ENCODE measurements at regions not wholly inside any gene's neighbourhood (a gene's known extent, or its start where the extent isn't known, plus 50 kb on each side); places are given as distances from the start of the nearest gene placed in this dataset.
"Not testable (repeated sequence)": the region's sequence is repeated elsewhere in the genome, so short reads cannot be mapped to it uniquely, and the experiment has no call there.

DNA sequence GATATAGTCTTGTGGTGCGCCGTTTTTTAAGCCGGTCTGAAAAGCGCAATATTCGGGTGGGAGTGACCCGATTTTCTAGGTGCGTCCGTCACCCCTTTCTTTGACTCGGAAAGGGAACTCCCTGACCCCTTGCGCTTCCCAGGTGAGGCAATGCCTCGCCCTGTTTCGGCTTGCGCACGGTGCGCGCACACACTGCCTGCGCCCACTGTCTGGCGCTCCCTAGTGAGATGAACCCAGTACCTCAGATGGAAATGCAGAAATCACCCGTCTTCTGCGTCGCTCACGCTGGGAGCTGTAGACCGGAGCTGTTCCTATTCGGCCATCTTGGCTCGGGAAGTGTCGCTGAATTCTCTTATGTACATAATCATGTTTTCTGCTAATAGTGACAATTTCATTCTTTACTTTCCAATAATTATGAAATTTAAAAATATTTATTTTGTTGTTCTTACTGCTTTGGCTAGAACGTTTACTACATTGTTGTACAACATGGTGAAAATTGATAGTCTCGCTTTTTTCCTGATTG is 61.2 kb upstream of the MINDY3 start:
- DNase-seq (ENCODE audit: low spot score), result not testable (repeated sequence)

DNA sequence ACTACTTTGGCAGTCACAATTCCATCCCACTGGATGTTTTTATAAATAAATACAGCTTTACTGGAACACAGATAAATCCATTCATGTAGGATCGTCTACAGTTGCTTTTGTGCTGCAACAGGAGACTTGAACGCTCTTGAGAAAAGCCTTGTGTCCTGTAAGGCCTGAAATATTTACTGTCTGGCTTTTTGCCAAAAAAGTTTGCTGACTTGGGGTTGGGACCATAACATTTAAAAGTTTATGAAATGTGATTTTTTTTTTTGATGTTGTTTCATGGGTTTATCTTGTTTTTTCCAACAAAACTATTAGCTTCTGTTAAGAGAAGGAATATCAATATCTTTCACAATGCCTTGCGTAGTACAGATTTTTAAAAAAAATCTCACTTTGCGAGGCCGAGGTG is 71.1 kb upstream of the MINDY3 start:
- no peak for DNase-seq (ENCODE audit: low spot score)

DNA sequence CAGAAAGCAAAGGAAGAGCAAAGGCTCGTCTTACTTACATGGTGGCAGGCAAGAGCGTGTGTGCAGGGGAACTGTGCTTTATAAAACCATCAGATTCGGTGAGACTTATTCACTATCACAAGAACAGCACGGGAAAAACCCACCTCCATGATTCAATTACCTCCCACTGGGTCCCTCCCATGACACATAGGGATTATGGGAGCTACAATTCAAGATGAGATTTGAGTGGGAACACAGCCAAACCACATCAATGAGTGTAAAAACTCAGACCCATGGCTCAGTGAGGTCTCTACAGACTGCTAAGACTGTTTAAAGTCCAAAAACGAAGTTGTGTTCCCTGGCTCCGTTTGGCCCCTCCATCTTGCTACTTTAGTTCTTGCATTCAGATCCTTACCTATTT is 79.2 kb upstream of the MINDY3 start:
- peak; percentile 2 for DNase-seq (ENCODE audit: low spot score)

DNA sequence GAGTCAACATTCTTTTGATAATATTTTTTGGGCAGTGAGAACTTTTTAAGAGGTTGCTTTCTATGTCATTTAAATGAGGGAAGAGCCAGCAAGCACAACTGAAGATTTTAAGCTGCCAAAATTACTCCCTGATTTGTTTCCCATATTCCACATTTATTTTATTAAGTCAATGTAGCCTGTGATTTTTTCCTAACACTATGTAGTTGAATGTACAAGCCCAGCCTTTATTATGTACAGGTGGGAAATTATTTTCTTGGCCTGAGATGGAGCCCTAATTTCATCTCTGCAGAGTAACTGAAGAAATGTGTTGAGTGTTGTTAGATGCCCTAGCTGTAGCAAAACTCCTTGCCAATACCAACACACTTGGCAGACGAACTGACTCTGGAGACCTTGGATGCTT is 83.1 kb upstream of the MINDY3 start:
- DNase-seq (ENCODE audit: low spot score), result no peak

DNA sequence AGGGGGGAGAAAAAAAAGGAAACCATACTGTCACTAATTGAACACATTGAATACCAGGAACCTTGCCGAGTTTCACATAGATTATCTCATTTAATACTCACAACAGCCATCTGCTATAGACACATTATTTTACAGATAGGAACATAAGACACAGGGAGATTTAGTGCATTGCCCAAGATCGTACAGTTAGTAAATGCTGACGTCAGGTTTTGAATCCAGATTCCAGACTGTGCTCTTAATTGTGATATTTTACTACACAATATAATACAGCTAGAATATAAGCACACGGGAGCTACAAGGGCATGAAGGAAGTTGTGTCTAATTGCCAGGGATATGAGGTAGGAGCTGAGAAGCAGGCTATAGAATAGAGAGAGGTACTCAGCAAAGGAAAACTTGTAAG is 93.9 kb upstream of the MINDY3 start:
- no peak for DNase-seq (ENCODE audit: low spot score)

DNA sequence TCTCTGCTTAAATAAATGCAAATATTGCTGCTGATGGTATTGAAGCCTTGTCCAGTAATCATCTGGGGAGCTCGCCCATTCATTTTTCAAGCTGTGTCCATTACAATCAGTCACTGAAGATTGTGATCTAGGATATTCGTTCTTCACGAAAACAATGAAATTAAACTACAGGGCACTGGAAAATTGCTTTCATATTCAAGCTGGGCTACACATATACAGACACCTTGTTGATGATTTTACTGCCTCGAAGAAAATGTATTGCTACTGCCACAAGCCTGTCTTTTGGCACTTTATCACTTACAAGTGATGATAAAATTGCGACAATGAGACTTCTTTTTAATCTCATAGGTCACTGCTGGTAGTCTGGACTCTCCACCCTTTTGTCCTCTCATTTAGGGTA is 100.0 kb upstream of the MINDY3 start:
- DNase-seq (ENCODE audit: low spot score), result no peak

DNA sequence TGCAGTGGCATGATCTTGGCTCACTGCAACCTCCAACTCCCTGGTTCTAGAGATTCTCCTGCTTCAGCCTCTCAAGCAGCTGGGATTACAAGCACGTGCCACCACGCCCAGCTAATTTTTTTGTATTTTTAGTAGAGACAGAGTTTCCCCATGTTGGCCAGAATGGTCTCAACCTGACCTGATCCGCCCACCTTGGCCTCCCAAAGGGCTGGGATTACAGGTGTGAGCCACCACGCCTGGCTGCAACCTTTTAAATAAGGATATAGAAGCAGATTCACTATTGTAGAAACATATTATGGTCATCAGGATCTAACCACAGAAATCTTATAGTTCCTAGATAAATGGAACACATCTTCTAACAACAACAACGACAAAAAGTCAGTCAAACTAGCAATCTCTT is 112.4 kb upstream of the MINDY3 start:
- not testable (repeated sequence) for DNase-seq (ENCODE audit: low spot score)

DNA sequence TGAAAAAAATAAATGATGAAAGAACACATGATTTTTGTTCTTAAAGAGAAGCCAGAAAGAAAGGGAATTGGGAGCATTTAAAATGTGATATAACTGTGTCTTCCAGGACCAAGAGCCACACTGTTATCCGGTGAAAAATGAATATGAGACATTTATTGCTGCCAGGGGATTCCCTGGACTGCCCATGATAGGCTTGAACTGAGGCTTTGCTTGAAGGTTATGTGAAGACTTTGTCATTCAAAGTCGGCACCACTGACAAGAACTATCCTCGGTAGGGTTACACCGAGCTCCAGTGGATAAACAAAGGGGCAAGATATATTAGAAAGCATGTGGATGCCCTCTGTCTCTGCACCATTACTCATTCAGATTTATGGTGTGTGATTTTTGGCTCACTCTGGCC is 125.4 kb upstream of the MINDY3 start:
- DNase-seq (ENCODE audit: low spot score), result no peak

DNA sequence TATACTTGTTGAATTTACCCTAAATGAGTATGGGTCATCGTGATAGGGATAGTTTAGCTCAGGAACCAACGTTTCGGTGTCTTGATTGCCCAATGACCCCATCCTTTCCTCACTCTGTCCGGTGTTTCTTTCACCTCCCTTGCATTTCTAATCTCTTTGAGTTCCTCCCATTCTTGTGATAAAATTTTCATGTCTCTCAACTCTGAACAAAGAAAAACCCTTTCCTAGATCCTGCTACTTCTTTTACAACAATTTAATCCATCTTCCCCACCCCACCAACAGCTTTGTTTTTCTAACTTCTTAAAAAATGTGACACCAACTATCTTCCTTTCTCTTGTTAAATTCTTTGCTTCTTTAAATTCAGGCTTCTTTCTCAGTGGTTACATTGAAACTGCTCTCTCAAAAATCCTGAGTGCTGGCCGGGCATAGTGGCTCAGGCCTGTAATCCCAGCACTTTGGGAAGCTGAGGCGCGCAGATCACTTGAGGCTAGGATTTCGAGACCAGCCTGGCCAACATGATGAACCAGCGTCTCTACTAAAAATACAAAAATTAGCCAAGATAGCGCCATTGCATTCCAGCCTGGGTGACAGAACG is 130.3 kb upstream of the MINDY3 start:
- no peak for DNase-seq (ENCODE audit: low spot score)

DNA sequence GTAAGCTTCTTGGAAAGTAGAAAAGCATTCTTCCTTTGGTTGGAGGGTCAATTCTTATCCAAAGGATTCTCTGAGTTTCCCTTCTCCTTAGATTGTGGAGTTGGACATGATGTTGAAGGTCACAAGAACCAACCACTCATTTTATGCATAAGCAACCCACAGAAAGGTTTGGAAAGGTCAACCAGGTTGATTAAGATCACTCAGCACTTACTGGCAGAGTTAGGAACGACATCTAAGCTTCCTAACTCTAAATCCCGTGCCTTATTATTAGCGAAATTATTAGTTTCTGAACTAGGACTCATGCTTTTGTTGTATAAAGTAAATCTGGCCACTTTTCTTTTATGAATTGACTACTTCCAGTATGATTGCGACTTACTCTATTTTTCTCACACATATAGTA is 137.0 kb upstream of the MINDY3 start:
- DNase-seq (ENCODE audit: low spot score), result no peak

DNA sequence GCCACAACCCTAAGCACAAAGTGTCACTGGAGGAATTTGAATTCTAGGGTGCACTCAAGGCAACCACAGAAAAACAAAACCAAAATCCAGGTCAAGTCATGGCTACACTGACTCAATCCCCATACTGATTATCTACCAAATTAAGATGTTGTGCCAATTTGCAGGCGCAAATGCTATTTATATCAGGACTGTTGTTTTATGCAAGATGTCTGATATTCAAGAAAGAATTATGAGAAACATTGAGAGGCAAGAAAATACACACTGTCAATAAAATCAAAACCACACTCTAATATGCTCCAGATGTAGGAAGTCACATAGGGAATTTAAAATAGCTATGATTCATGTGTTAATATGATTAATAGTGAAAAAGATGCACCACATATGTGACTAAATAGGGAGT is 141.3 kb upstream of the MINDY3 start:
- DNase-seq (ENCODE audit: low spot score), result no peak

DNA sequence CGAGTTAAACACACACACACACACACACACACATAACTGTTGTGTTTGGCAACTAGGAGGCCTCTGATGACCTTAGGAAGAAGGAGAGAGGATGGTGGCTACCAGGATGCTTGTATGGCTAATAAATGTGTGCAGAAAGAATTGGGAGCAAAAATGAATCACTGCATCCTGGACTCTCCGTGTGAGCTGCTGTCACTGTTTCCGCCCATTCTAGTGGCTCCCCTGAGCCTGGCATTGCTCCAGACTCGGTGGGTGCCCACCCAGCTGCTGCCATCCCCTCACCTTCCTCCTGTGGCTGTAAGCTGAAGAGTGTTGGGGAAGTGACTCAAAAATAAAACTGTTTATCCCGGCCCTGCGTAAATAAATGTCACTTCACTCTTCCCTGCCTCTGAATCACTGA is 149.5 kb upstream of the MINDY3 start:
- no peak for DNase-seq (ENCODE audit: low spot score)

DNA sequence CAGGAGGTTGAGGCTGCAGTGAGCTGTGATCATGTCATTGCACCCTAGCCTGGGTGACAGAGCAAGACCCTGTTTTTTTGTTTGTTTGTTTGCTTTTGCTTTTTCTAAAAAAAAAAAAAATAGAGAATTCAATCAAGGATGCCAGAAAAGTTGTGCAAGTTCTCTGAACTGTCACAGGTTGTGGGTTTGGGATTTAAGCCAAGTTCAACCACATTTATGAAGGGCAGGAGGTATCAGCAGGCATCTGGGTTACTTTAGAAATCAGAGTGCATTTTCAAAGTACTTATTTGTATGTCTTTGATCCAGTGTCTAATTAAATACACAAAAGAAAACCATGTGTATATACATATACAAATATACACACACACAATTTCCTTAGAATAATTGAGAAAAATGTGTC is 151.2 kb upstream of the MINDY3 start:
- no peak for DNase-seq (ENCODE audit: low spot score)

DNA sequence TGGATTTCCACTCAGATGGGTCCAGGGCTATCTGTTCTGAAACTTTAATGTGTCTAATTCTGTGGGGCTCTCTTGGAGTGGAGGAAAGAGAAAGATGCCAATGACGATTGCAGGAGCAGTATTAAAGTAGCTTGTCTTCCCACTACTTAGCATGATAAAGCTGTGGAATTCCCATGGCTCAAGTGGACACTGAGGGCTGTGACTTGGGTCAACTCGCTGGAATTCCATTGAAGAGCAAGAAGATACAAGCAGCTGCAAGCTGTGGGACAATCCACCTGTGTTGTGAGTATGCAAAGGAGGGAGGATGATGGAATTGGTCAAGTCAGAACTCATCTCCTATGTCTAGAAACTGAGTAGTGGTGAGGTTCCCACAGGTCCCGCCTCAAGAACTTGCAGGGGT is 154.2 kb upstream of the MINDY3 start:
- DNase-seq (ENCODE audit: low spot score), result no peak

DNA sequence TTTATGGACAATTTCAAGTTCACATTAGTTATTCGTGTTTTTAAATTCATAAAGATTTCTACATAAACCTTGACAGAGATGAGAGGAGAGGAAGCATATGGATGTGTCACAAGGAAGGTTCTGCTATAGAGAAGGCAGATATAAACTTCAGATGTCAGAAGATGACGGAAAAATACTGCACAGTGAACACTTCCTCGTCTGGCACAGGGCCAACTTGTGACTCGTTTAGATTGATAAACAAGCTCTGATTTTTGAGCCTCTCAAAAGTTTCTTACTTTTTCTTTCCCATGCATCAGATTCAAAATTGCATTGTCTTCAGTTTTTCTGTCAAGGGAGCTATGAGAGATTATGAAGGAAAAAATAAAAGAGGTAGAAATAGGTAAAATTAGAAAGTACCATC is 156.4 kb upstream of the MINDY3 start:
- no peak for DNase-seq (ENCODE audit: low spot score)

DNA sequence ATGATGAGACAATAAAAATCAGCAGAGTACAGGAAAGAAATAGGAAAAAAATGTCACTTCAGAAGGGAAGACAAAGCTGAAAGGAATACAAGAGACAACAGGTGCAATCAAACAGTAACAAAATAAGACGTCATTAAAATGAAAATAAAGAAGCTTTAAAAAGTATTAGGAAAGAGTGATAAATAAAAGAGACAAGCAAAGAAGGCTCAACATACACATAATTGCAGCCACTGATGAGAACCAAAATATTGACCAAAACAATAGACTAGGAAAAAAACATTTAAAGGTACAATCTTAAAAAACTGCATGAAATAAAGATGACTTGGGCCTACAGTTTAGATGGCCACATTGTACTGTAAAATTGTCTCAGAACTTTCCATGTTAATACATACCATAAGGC is 160.5 kb upstream of the MINDY3 start:
- no peak for DNase-seq (ENCODE audit: low spot score)

DNA sequence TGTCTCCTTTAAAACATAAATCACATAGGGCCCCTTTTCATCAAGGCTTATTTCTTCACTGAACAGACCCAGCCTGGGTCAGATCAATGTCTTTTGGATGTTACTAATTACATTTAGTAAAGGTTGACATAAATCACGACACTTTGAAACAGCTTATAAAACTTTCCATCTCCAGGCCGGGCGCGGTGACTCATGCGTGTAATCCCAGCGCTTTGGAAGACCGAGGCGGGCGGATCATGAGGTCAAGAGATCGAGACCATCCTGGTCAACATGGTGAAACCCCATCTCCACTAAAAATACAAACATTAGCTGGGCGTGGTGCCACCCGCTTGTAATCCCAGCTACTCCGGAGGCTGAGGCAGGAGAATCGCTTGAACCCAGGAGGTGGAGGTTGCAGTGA is 166.5 kb upstream of the MINDY3 start:
- not testable (repeated sequence) for DNase-seq (ENCODE audit: low spot score)

DNA sequence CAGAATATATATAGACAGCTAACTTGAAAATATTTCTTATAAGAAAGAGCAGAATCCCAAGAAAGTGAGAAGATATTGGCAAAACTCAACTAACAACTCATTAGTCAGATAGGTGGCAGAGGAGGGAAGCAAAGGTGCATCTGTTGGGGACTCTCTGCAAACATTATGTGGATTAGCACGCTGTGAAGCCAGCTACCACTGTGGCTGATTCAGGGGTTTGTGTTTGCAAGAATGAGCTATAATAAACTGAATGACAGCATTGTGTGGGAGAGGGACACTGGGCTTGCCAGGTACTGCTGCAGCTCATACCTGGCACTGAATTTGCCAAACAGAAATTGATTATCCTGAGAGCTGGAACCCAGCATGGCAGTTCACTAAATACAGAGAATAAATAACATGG is 170.3 kb upstream of the MINDY3 start:
- no peak for DNase-seq (ENCODE audit: low spot score)

DNA sequence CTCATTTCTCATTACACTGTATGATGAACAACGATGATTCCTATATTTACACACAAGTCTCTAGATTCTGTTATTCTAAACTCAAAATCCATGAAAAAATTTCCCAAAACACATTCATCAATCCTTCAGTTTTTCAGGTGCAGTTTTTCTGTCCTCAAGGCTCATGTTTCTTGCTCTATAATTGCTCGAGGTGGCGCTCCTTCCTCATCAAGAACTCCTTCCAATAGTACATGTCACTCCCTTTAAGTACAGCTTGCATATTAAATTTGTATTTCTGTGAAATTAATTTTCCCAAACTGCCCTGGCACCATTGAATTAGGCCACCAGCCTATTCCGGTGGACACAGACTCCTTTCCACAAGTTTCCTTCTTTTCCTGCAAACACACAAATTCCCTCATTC is 188.7 kb upstream of the MINDY3 start:
- no peak for DNase-seq (ENCODE audit: low spot score)

DNA sequence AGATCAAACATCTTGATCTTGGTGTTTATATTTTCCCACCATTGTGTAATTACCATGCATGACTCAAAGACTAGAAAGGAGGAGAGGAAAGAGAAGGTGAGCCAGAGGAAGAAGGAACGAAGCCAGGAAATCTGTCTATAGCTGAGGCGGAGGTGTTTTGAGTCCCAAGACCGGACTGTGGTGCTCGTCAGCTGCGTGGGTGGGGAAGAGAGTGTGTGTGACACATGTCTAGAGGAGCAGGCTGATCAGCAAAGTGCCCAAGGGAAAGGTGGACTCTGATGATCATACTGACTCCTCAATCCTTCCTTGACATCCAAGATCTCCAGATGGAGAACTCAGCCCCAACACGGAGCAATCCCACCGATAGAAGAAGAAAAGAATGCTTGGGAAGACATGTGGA is 189.5 kb upstream of the MINDY3 start:
- DNase-seq (ENCODE audit: low spot score), result no peak

DNA sequence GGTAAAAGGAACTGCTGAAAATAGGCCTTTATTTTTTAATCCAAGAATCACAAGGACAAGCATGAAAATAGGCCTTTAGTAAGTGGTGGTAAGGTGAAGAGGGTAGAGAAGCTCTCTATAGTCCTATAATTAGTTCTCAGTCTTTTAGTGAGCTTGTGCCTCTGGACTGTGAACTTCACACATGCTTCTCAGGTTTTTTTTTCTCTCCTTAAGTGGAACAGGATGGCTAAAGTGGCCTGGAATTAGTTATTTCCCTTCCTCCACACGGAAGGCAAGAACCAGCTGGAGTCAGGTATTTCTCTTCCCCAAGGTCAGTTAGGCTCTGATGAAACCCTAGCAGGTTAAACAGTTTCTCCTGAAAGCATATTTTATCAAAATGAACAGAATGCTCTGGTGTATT is 203.0 kb upstream of the MINDY3 start:
- no peak for DNase-seq (ENCODE audit: low spot score)

DNA sequence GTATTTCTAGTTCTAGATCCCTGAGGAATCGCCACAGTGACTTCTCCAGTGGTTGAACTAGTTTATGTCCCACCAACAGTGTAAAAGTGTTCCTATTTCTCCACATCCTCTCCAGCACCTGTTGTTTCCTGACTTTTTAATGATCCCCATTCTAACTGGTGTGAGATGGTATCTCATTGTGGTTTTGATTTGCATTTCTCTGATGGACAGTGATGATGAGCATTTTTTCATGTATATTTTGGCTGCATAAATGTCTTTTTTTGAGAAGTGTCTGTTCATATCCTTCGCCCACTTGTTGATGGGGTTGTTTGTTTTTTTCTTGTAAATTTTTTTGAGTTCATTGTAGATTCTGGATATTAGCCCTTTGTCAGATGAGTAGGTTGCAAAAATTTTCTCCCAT is 223.2 kb upstream of the MINDY3 start:
- not testable (repeated sequence) for DNase-seq (ENCODE audit: low spot score)

DNA sequence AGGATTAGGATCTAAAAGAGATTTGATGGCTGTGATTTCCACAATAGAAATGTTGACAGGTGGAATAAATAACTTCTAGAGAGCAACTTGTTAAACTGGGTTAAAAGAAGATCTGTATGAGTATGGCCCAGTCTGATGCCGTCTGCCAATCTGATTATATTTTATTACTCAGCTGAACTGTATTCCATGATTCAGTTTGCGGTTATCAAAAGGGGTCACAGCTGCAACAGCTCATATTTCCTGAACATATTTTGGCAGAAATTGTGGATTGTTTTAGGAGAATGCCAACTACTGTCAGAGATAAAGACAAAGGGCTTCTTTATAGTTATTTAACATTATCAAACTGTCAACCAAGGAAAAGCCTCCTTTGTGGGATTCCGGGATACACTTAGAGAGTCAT is 244.8 kb upstream of the MINDY3 start:
- no peak for DNase-seq (ENCODE audit: low spot score)

DNA sequence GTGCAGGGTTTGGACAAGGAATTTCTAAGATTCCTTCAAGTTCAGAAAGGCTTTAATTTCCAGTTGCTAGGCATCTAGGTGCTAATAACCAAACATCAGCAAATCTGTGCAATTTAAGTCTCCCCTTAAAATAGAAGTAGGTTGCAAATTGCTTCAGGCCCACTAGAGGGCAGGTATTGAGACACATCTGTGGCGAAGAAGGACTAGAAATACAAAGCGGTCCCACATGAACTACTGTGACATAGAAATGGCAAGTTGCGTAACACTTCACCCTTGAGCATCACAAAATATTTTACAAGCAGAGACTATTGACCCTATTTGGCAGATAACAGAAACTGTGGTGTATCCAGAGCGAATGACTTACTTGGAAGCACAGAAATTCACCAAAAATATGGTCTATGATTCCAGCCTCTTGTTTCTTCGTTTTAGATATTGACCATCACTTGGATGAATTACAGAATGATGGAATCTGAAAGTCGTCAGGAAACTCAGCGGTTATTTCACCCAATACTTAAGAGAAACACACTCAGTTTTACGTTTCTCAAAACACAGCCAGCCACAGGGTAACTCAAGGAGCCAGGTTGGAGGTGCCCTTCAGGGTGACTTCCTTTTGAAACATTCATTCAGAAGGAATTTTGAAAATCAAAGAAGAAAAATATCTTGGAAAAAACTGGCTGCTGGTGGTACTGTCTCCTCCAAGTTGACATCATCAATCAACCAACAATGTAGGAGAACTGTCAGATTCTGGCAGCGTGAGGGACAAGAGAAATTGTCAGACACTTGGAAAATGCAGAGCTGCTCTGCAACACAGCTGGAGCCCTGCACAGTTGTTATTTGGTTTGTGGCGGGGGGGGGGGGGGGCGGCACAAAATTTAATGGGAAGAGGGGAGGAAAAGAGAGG is 256.3 kb upstream of the MINDY3 start:
- DNase-seq (ENCODE audit: low spot score), result peak; percentile 46
